ENCODE measurements at regions not wholly inside any gene's neighbourhood (a gene's known extent, or its start where the extent isn't known, plus 50 kb on each side); places are given as distances from the start of the nearest gene placed in this dataset.

GRCh38 chr13:33433316-33433715 lies 147.8 kb upstream of the STARD13 start:
- H3K36me3 ChIP-seq (ENCODE audit: control insufficient read depth, insufficient read depth, low read length): no peaks in the 10 kb centered on the region
- no peak for TF ChIP-seq CTCF (IDR thresholded peaks at IDR 0.05; ENCODE audit: insufficient read depth, low read depth, low read length)
- ChIA-PET POLR2A (no interaction called here), CTCF (no interaction called here)
- DNase-seq (ENCODE audit: low read depth): no peak
- no peaks in the 10 kb centered on the region for H3K27me3 ChIP-seq (ENCODE audit: control insufficient read depth, insufficient read depth, low read length)
- no peak overlapping the region for H3K4me3 ChIP-seq (ENCODE audit: low read depth, low read length)

- POLR2A ChIA-PET: no interaction called here
- no peak for DNase-seq (ENCODE audit: low read depth)
- Histone ChIP-seq H3K4me3 (ENCODE audit: low read depth, low read length) (no peak overlapping the region), H3K36me3 (ENCODE audit: control insufficient read depth, insufficient read depth, low read length) (no peaks in the 10 kb centered on the region), H3K27me3 (ENCODE audit: control insufficient read depth, insufficient read depth, low read length) (no peaks in the 10 kb centered on the region)
- CTCF ChIA-PET: no interaction called here
- no peak for TF ChIP-seq CTCF (IDR thresholded peaks at IDR 0.05; ENCODE audit: insufficient read depth, low read depth, low read length)
Measured at GRCh38 chr13:33434676-33435075, 149.1 kb upstream of the STARD13 start.

- no peak for TF ChIP-seq CTCF (IDR thresholded peaks at IDR 0.05; ENCODE audit: insufficient read depth, low read depth, low read length)
- Histone ChIP-seq H3K4me3 (ENCODE audit: low read depth, low read length) (no peak overlapping the region), H3K36me3 (ENCODE audit: control insufficient read depth, insufficient read depth, low read length) (no peaks in the 10 kb centered on the region), H3K27me3 (ENCODE audit: control insufficient read depth, insufficient read depth, low read length) (no peaks in the 10 kb centered on the region)
- ChIA-PET CTCF (no interaction called here), POLR2A (no interaction called here)
- no peak for DNase-seq (ENCODE audit: low read depth)
Measured at GRCh38 chr13:33435207-33435606, 149.7 kb upstream of the STARD13 start.

- TF ChIP-seq CTCF (IDR thresholded peaks at IDR 0.05; ENCODE audit: insufficient read depth, low read depth, low read length): no peak
- POLR2A ChIA-PET: no interaction called here
- Histone ChIP-seq H3K4me3 (ENCODE audit: low read depth, low read length) (no peak overlapping the region), H3K36me3 (ENCODE audit: control insufficient read depth, insufficient read depth, low read length) (no peaks in the 10 kb centered on the region), H3K27me3 (ENCODE audit: control insufficient read depth, insufficient read depth, low read length) (no peaks in the 10 kb centered on the region)
- CTCF ChIA-PET: no interaction called here
- DNase-seq (ENCODE audit: low read depth): no peak
Measured at GRCh38 chr13:33438918-33439317, 153.4 kb upstream of the STARD13 start.

GRCh38 chr13:33441015-33441414 lies 155.5 kb upstream of the STARD13 start:
- POLR2A ChIA-PET: no interaction called here
- CTCF ChIA-PET: interaction anchor here (1.0 kb wide), 1 partner anchor 12 kb away, joined by 3 read pairs; no protein-coding TSS in a partner anchor

More at GRCh38 chr13:33441015-33441414, 155.5 kb upstream of the STARD13 start:
- 0 out of 2 replicates have a peak, but pooled peaks have one; percentile 24 for TF ChIP-seq CTCF (IDR thresholded peaks at IDR 0.05; ENCODE audit: insufficient read depth, low read depth, low read length)
- H3K27me3 ChIP-seq (ENCODE audit: control insufficient read depth, insufficient read depth, low read length): no peaks in the 10 kb centered on the region
- no peak for DNase-seq (ENCODE audit: low read depth)
- H3K36me3 ChIP-seq (ENCODE audit: control insufficient read depth, insufficient read depth, low read length): no peaks in the 10 kb centered on the region
- no peak overlapping the region for H3K4me3 ChIP-seq (ENCODE audit: low read depth, low read length)

Measured in BJ (cell line).